GM12872 (cell line): ENCODE measurements at regions not wholly inside any gene's neighbourhood (a gene's known extent, or its start where the extent isn't known, plus 50 kb on each side); places are given as distances from the start of the nearest gene placed in this dataset.

ENCODE experiments used
- TF ChIP-seq, protein P1 (sequence below): IDR thresholded peaks from 3 replicates; pipeline ENCODE4 v1.5.1; 2011; ENCODE audit warnings: low read depth, mild to moderate bottlenecking, low read length, moderate library complexity; ENCODE audit not compliant: insufficient read depth

DNA sequence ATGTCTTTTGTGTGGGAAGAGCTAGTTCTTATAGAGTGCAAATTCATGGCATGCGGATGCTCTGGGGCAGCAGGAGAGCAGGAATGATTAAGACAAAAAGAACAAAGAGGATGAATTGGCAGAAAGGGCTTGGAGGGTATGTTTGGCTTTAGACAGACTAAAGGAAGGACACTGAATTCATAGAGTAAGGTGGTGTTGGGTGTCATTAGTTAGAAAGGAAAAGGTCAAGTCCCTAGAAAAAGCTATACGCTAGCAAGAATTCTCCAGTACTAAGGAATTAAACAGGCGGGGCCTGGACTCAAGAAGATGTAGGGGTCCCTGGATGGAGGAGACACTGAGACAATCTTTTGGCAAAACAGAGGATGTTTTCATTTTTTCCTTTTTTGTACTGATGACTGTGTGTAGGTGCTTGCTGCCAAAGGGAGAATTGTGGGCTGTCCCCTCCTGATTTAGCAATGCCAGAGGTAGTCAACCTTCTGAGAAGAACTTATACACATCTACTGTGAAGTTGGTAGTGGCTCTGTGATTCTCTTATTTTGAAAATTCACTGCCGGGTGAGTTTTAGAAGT lies 391.0 kb downstream of the SPRY1 start:
- TF ChIP-seq, protein P1, sequence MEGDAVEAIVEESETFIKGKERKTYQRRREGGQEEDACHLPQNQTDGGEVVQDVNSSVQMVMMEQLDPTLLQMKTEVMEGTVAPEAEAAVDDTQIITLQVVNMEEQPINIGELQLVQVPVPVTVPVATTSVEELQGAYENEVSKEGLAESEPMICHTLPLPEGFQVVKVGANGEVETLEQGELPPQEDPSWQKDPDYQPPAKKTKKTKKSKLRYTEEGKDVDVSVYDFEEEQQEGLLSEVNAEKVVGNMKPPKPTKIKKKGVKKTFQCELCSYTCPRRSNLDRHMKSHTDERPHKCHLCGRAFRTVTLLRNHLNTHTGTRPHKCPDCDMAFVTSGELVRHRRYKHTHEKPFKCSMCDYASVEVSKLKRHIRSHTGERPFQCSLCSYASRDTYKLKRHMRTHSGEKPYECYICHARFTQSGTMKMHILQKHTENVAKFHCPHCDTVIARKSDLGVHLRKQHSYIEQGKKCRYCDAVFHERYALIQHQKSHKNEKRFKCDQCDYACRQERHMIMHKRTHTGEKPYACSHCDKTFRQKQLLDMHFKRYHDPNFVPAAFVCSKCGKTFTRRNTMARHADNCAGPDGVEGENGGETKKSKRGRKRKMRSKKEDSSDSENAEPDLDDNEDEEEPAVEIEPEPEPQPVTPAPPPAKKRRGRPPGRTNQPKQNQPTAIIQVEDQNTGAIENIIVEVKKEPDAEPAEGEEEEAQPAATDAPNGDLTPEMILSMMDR, result no peak

DNA sequence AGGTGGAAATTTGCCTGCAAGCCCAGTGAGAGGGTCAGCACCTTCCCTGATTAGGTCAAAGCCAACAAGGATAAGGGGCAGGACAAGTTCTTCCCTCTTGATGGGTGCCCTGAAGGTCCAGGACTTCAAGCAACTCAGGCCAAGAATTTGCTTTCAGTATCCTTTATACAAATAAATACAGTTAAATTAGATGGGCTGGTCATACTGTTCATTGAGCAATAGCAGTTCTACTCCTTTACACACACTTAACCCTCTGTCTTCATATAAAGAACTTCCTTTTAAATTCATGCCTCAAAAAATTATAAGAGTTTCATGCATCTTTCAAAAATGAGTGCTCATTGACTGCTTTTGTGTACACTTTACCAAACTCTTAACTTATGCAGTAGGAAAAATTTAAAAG lies 392.0 kb downstream of the SPRY1 start:
- TF ChIP-seq, protein P1, result no peak

DNA sequence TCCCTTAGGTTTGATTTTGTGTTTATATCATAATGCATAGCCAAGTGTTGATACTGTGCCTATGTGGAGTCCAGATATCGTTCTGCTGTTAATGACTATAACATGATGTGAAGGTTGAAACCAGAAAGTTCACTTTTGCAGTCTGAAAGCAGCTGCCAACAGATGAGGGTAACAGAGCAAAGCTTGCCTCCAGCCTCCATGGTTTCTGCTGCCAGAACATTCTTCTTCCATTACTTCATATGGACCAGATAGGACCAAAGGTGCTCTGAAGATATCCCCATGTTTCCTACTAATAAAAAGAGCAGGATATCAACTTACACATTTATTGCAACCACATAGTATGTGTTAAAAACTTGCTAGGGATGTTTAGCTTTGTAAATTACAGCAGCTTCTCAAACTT lies 394.1 kb downstream of the SPRY1 start:
- TF ChIP-seq, protein P1, result no peak

DNA sequence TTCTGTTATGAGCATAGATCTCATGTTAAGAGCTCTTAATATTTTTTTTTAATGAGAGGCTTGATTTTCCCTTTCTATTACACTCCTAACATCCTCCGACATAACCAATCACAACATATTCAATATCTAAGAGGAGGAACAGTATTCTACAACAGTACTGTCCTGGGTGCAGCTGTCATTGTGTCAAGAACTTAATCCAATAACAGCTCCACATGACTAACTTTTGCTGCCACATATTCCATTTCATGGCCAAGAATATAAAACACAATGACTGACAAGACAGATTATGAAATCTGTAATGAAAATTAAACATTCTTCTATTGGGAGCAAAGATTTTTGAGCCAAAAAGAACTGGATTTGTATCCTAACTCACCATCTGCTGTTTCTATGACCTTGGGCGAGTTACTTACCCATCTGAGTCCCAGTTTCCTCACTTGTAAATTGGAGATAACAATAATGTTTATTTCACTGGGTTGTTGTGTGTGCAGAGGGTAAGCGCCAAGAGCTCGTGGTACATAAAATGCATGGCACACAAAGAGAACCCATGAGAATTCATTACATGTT lies 405.6 kb downstream of the SPRY1 start:
- TF ChIP-seq, protein P1, result no peak

DNA sequence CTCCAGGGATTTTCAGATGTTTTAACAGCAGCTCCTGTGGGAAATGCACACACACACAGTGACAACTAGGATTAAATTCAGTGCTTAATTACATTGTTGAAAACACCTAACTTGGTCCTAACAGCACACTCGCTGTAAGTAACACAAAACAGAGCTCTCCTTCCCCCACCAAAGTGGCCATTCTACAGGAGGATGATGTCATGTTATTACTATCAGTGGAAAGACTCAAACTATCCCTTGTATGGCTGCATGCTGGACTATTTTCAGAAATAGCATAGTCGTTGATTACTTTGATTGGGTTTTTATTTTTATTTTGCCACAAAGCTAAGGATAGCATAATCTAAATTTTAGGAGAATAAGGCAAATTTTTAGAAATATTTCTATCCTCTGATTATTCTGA lies 406.3 kb downstream of the SPRY1 start:
- TF ChIP-seq, protein P1, result no peak

DNA sequence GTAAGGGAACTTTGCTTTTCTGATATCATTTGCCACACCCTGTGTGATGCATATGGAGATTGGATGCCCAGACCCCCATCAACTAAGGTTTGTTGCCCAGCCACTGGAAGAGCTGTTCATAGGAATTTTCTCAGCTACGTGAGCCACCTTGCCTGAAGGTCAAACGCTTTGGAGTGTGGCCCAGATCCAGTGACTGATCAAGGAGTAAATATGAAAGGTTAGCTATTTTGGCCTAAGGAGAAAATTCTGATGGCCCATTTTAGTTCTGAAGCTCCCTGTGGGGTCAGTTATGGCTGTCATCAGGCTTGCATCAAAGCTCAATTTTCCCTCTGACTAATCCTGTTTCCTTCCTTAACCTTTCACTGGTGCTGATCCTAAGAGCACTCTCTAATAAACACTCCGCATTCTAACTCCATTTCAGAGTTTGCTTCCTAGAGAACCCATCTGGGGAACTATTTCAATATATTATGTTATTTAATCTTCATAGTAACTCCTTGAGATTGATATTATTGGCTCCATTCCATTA lies 407.7 kb downstream of the SPRY1 start:
- TF ChIP-seq, protein P1, result no peak

DNA sequence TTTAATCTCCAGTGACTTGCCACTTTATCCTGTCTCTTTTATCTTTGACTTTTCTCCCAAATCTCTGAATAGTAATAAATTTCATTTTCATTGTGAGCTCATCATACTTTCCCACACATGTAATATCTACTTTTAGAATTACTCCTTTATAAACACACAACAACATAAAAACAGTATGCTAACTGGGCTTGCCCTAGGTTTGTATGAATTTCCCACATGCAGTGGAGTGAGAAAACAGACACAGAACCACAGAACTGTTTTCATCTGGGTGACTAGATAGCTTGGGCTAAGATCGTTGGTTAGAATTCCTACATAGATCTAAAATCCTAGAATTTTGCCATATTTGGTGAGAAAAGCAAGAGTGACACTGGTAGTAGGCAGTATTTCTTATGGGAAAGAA lies 409.5 kb downstream of the SPRY1 start:
- TF ChIP-seq, protein P1, result no peak

DNA sequence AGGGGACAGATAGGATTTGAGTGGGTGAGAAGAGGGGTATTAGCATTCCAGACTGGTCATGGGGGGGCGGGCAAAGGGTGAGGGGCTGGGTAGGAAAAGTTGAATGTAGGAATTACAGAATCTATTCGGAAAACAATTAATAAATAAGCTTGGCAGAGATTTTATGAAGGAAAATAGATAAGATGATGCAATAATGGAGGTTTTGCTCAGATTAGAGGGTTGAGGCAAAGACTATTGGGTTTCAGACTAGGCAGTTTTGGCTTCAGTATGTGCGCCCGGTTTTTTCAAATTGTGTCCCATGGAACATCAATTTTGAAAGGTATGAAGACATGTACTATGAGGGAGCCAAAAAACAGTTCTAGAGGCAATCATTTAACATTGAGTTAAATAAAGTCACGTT lies 410.6 kb downstream of the SPRY1 start:
- TF ChIP-seq, protein P1, result no peak
